ENCODE measurements at regions not wholly inside any gene's neighbourhood (a gene's known extent, or its start where the extent isn't known, plus 50 kb on each side); places are given as distances from the start of the nearest gene placed in this dataset.
"Not testable (repeated sequence)": the region's sequence is repeated elsewhere in the genome, so short reads cannot be mapped to it uniquely, and the experiment has no call there.

DNA sequence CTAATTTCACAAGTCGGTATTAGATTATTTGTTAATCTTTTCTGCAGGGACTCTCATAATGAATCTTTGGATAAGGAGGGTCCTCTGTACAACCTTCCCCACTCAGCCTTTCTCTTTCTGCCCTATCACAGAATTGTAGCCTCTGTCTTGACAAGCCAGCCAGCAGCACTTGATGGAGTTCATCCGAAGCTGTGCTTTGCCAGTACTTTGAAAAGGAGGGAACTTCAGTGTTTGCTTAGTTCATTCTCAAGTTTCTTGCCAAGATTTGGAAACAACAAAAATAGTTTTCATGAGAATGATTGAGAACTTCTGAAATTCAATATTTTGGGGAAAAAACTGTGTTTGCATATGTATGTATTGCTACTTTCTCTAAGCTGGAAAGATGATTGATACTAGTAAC is 69.3 kb upstream of the HMGB1 start:
- Histone ChIP-seq H3K9me3 (ENCODE audit: insufficient read depth, low read depth, low read length) (no peaks in the 10 kb centered on the region), H3K79me2 (ENCODE audit: insufficient read depth, low read length) (no peaks in the 10 kb centered on the region), H4K20me1 (ENCODE audit: insufficient read depth, low read length) (no peaks in the 10 kb centered on the region), H3K36me3 (ENCODE audit: insufficient read depth, low read length) (no peaks in the 10 kb centered on the region), H3K4me1 (ENCODE audit: insufficient read depth, low read length) (no peaks in the 10 kb centered on the region), H3K27me3 (ENCODE audit: insufficient read depth, low read length) (no peaks in the 10 kb centered on the region), H3K4me3 (ENCODE audit: insufficient read depth, low read depth, low read length) (no peak overlapping the region), H3K9ac (ENCODE audit: low read length) (no peak overlapping the region), H3K27ac (ENCODE audit: low read depth, low read length) (no peak overlapping the region), H2AFZ (ENCODE audit: low read depth, low read length) (no peak overlapping the region), H3K4me2 (ENCODE audit: low read length) (no peak overlapping the region)
- Mint-ChIP-seq H3K27ac (ENCODE audit: unreplicated experiment) (no peak overlapping the region), H3K36me3 (ENCODE audit: low read depth, unreplicated experiment) (peaks cover 2% of the 10 kb centered on the region), H3K4me1 (ENCODE audit: low read depth, unreplicated experiment) (no peaks in the 10 kb centered on the region), H3K9me3 (ENCODE audit: unreplicated experiment) (peaks cover 2% of the 10 kb centered on the region), H3K4me3 (ENCODE audit: unreplicated experiment) (no peak overlapping the region), H3K27me3 (ENCODE audit: low read depth, unreplicated experiment) (no peaks in the 10 kb centered on the region)
- FAIRE-seq = no peak
- DNase-seq (ENCODE audit: low read depth) = no peak
- no peak for TF ChIP-seq EZH2 (IDR thresholded peaks at IDR 0.05; ENCODE audit: insufficient read depth, low read length)
- TF ChIP-seq CTCF (IDR thresholded peaks at IDR 0.05; ENCODE audit: insufficient read depth, low read depth, low read length) = no peak

DNA sequence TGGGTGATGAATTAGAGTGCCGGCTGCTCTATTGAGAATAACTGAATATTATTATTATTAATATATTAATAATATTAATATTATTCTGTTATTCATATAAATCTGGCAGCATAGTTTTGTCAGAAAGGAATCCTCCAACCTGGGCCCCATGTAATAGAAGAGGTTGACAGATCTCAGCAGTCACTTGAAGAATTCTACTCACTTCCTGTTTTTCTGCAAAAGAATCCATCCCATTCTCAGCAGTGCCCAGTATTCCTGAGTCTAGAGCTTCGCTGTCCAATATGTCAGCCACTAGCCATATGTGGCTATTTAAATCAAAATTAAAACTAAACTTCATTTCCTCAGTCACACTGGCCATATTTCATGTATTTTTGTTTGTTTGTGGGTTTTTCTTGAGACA is 72.4 kb upstream of the USPL1 start:
- Mint-ChIP-seq H3K27me3 (ENCODE audit: low read depth, unreplicated experiment) (peaks cover 6% of the 10 kb centered on the region), H3K36me3 (ENCODE audit: low read depth, unreplicated experiment) (peaks cover 9% of the 10 kb centered on the region), H3K4me3 (ENCODE audit: unreplicated experiment) (no peak overlapping the region), H3K27ac (ENCODE audit: unreplicated experiment) (no peak overlapping the region), H3K9me3 (ENCODE audit: unreplicated experiment) (peaks cover 5% of the 10 kb centered on the region), H3K4me1 (ENCODE audit: low read depth, unreplicated experiment) (no peaks in the 10 kb centered on the region)
- Histone ChIP-seq H3K27ac (ENCODE audit: low read depth, low read length) (no peak overlapping the region), H3K4me1 (ENCODE audit: insufficient read depth, low read length) (no peaks in the 10 kb centered on the region), H3K36me3 (ENCODE audit: insufficient read depth, low read length) (no peaks in the 10 kb centered on the region), H2AFZ (ENCODE audit: low read depth, low read length) (no peak overlapping the region), H3K79me2 (ENCODE audit: insufficient read depth, low read length) (no peaks in the 10 kb centered on the region), H3K27me3 (ENCODE audit: insufficient read depth, low read length) (no peaks in the 10 kb centered on the region), H3K4me2 (ENCODE audit: low read length) (no peak overlapping the region), H3K9me3 (ENCODE audit: insufficient read depth, low read depth, low read length) (no peaks in the 10 kb centered on the region), H3K9ac (ENCODE audit: low read length) (no peak overlapping the region), H3K4me3 (ENCODE audit: insufficient read depth, low read depth, low read length) (no peak overlapping the region), H4K20me1 (ENCODE audit: insufficient read depth, low read length) (no peaks in the 10 kb centered on the region)
- TF ChIP-seq EZH2 (IDR thresholded peaks at IDR 0.05; ENCODE audit: insufficient read depth, low read length) = no peak
- no peak for TF ChIP-seq CTCF (IDR thresholded peaks at IDR 0.05; ENCODE audit: insufficient read depth, low read depth, low read length)
- DNase-seq (ENCODE audit: low read depth) (no peak), FAIRE-seq (no peak)

- not testable (repeated sequence) for DNase-seq (ENCODE audit: low read depth); H3K27me3 Mint-ChIP-seq (ENCODE audit: low read depth, unreplicated experiment); H3K9ac ChIP-seq (ENCODE audit: low read length); H3K36me3 Mint-ChIP-seq (ENCODE audit: low read depth, unreplicated experiment); H3K4me1 Mint-ChIP-seq (ENCODE audit: low read depth, unreplicated experiment); H3K4me3 Mint-ChIP-seq (ENCODE audit: unreplicated experiment); H3K27ac ChIP-seq (ENCODE audit: low read depth, low read length); H4K20me1 ChIP-seq (ENCODE audit: insufficient read depth, low read length); H3K36me3 ChIP-seq (ENCODE audit: insufficient read depth, low read length); H3K4me2 ChIP-seq (ENCODE audit: low read length); H2AFZ ChIP-seq (ENCODE audit: low read depth, low read length); H3K4me1 ChIP-seq (ENCODE audit: insufficient read depth, low read length); H3K9me3 ChIP-seq (ENCODE audit: insufficient read depth, low read depth, low read length); H3K27me3 ChIP-seq (ENCODE audit: insufficient read depth, low read length); H3K9me3 Mint-ChIP-seq (ENCODE audit: unreplicated experiment); FAIRE-seq; H3K79me2 ChIP-seq (ENCODE audit: insufficient read depth, low read length); H3K27ac Mint-ChIP-seq (ENCODE audit: unreplicated experiment); H3K4me3 ChIP-seq (ENCODE audit: insufficient read depth, low read depth, low read length)
These were observed 69.7 kb upstream of the USPL1 start for GRCh38 chr13:30548046-30548445.
